ENCODE measurements at regions not wholly inside any gene's neighbourhood (a gene's known extent, or its start where the extent isn't known, plus 50 kb on each side); places are given as distances from the start of the nearest gene placed in this dataset.
A peak's percentile ranks its signal among the peaks of the same experiment; 100 is the strongest.

DNA sequence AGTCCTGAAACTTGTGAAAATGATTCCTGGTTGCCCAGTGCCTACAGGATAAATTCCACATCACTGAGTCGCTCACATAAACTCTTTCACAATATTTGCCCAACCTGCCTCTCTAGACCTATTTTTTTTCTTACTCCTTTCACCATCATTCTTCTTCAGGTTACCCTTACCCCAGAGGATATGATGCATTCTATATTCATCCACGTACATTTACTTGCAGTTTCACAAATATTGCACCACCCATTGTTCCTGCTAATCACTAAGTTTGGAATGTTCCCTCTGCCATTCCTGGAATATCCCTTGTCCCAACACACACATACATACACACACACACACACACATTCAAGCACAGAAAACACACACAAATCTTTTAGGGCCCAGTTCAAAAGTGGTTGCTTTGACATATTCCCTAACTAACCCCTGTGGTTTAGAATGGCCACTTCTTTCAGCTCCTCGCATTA, 379.5 kb downstream of the ETS1 start:
- TF ChIP-seq CSDC2 (CRISPR knock-in tag; IDR thresholded peaks at IDR 0.05): 0 out of 2 replicates have a peak, but pooled peaks have one; percentile 20
- no peak for TF ChIP-seq POU6F1 (CRISPR knock-in tag; IDR thresholded peaks at IDR 0.05; ENCODE audit: borderline replicate concordance, low read depth)
- peak; percentile 25 for ATAC-seq

- TF ChIP-seq BACH2 (CRISPR knock-in tag; IDR thresholded peaks at IDR 0.05; ENCODE audit: borderline replicate concordance) (no peak), GLIS3 (CRISPR knock-in tag; IDR thresholded peaks at IDR 0.05) (no peak), SNAI2 (CRISPR knock-in tag; IDR thresholded peaks at IDR 0.05) (no peak), ZNF70 (CRISPR knock-in tag; IDR thresholded peaks at IDR 0.05) (no peak), CSRNP3 (CRISPR knock-in tag; IDR thresholded peaks at IDR 0.05) (no peak), ZC3H10 (CRISPR knock-in tag; IDR thresholded peaks at IDR 0.05) (no peak), CSDC2 (CRISPR knock-in tag; IDR thresholded peaks at IDR 0.05) (no peak), ZNF565 (CRISPR knock-in tag; conservative IDR thresholded peaks at IDR 0.05; ENCODE audit: low read depth) (no peak), RARB (CRISPR knock-in tag; IDR thresholded peaks at IDR 0.05) (no peak), OSR1 (CRISPR knock-in tag; IDR thresholded peaks at IDR 0.05) (no peak)
- TF ChIP-seq, protein P1, sequence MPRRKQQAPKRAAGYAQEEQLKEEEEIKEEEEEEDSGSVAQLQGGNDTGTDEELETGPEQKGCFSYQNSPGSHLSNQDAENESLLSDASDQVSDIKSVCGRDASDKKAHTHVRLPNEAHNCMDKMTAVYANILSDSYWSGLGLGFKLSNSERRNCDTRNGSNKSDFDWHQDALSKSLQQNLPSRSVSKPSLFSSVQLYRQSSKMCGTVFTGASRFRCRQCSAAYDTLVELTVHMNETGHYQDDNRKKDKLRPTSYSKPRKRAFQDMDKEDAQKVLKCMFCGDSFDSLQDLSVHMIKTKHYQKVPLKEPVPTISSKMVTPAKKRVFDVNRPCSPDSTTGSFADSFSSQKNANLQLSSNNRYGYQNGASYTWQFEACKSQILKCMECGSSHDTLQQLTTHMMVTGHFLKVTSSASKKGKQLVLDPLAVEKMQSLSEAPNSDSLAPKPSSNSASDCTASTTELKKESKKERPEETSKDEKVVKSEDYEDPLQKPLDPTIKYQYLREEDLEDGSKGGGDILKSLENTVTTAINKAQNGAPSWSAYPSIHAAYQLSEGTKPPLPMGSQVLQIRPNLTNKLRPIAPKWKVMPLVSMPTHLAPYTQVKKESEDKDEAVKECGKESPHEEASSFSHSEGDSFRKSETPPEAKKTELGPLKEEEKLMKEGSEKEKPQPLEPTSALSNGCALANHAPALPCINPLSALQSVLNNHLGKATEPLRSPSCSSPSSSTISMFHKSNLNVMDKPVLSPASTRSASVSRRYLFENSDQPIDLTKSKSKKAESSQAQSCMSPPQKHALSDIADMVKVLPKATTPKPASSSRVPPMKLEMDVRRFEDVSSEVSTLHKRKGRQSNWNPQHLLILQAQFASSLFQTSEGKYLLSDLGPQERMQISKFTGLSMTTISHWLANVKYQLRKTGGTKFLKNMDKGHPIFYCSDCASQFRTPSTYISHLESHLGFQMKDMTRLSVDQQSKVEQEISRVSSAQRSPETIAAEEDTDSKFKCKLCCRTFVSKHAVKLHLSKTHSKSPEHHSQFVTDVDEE (CRISPR knock-in tag; IDR thresholded peaks at IDR 0.05): no peak
These were observed 380.9 kb downstream of the ETS1 start for GRCh38 chr11:128206461-128206860.

GRCh38 chr11:128205796-128206195, 381.6 kb downstream of the ETS1 start:
- ATAC-seq: no peak
- TF ChIP-seq ZNF8 (CRISPR knock-in tag; IDR thresholded peaks at IDR 0.05): no peak

More at GRCh38 chr11:128206461-128206860, 380.9 kb downstream of the ETS1 start:
- no peak for ATAC-seq

GRCh38 chr11:128204898-128205297, 382.5 kb downstream of the ETS1 start:
- no peak for ATAC-seq
- no peak for TF ChIP-seq ZNF70 (CRISPR knock-in tag; IDR thresholded peaks at IDR 0.05)

- no peak for TF ChIP-seq ARNTL (CRISPR knock-in tag; IDR thresholded peaks at IDR 0.05; ENCODE audit: borderline replicate concordance, low read depth)
- TF ChIP-seq ZNF565 (CRISPR knock-in tag; conservative IDR thresholded peaks at IDR 0.05; ENCODE audit: low read depth): no peak
- no peak for TF ChIP-seq OSR1 (CRISPR knock-in tag; IDR thresholded peaks at IDR 0.05)
- ATAC-seq: no peak
These were observed 385.6 kb downstream of the ETS1 start for GRCh38 chr11:128201801-128202200.

- TF ChIP-seq ARNTL (CRISPR knock-in tag; IDR thresholded peaks at IDR 0.05; ENCODE audit: borderline replicate concordance, low read depth): no peak
- no peak for TF ChIP-seq TCF4 (CRISPR knock-in tag; IDR thresholded peaks at IDR 0.05; ENCODE audit: borderline replicate concordance)
- no peak for TF ChIP-seq RARB (CRISPR knock-in tag; IDR thresholded peaks at IDR 0.05)
- TF ChIP-seq, protein P2, sequence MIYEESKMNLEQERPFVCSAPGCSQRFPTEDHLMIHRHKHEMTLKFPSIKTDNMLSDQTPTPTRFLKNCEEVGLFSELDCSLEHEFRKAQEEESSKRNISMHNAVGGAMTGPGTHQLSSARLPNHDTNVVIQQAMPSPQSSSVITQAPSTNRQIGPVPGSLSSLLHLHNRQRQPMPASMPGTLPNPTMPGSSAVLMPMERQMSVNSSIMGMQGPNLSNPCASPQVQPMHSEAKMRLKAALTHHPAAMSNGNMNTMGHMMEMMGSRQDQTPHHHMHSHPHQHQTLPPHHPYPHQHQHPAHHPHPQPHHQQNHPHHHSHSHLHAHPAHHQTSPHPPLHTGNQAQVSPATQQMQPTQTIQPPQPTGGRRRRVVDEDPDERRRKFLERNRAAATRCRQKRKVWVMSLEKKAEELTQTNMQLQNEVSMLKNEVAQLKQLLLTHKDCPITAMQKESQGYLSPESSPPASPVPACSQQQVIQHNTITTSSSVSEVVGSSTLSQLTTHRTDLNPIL (CRISPR knock-in tag; IDR thresholded peaks at IDR 0.05; ENCODE audit: low read depth): no peak
- TF ChIP-seq, protein P1 (CRISPR knock-in tag; IDR thresholded peaks at IDR 0.05): no peak
- no peak for TF ChIP-seq BACH2 (CRISPR knock-in tag; IDR thresholded peaks at IDR 0.05; ENCODE audit: borderline replicate concordance)
- no peak for TF ChIP-seq ISL1 (CRISPR knock-in tag; IDR thresholded peaks at IDR 0.05)
- TF ChIP-seq ZC3H10 (CRISPR knock-in tag; IDR thresholded peaks at IDR 0.05): no peak
- TF ChIP-seq CSDC2 (CRISPR knock-in tag; IDR thresholded peaks at IDR 0.05): no peak
- TF ChIP-seq ZFP30 (CRISPR knock-in tag; IDR thresholded peaks at IDR 0.05): no peak
- TF ChIP-seq ZNF70 (CRISPR knock-in tag; IDR thresholded peaks at IDR 0.05): no peak
- TF ChIP-seq TOX (CRISPR knock-in tag; IDR thresholded peaks at IDR 0.05; ENCODE audit: borderline replicate concordance): no peak
- TF ChIP-seq ZFP3 (CRISPR knock-in tag; IDR thresholded peaks at IDR 0.05): no peak
- no peak for TF ChIP-seq ZNF8 (CRISPR knock-in tag; IDR thresholded peaks at IDR 0.05)
- TF ChIP-seq POU6F1 (CRISPR knock-in tag; IDR thresholded peaks at IDR 0.05; ENCODE audit: borderline replicate concordance, low read depth): no peak
- no peak for TF ChIP-seq OSR1 (CRISPR knock-in tag; IDR thresholded peaks at IDR 0.05)
- ATAC-seq: no peak
These were observed 386.3 kb downstream of the ETS1 start for GRCh38 chr11:128201009-128201408.
